Neural progenitor cell (in vitro differentiated cells): ENCODE measurements at regions not wholly inside any gene's neighbourhood (a gene's known extent, or its start where the extent isn't known, plus 50 kb on each side); places are given as distances from the start of the nearest gene placed in this dataset.

Source experiments
- DNase-seq: peaks from one replicate; pipeline ENCODE4 v3.0.0-alpha.2; 2016; ENCODE audit warnings: low spot score
- H2AFZ ChIP-seq: fragments of 200-600 bp; sonication (generic); replicated peaks from 2 replicates; pipeline ENCODE4 v1.6.1; 2016; ENCODE audit warnings: antibody characterized with exemption
- H3F3A ChIP-seq: fragments of 200-600 bp; sonication (generic); 2 replicates; pipeline ENCODE4 v1.6.1; 2016; ENCODE audit warnings: antibody characterized with exemption, low read depth
- H3K27ac ChIP-seq: fragments of 200-600 bp; sonication (generic); 2 replicates; pipeline ENCODE4 v1.5.1; 2016; ENCODE audit warnings: mild to moderate bottlenecking
- H3K27me3 ChIP-seq: fragments of 200-600 bp; sonication (generic); 2 replicates; pipeline ENCODE4 v1.6.1; 2016; ENCODE audit warnings: mild to moderate bottlenecking, moderate library complexity
- H3K36me3 ChIP-seq: fragments of 200-600 bp; sonication (generic); 2 replicates; pipeline ENCODE4 v1.5.1; 2016
- H3K4me1 ChIP-seq: fragments of 200-600 bp; sonication (generic); 2 replicates; pipeline ENCODE4 v1.6.1; 2016; ENCODE audit warnings: mixed run types
- H3K4me2 ChIP-seq: fragments of 200-600 bp; sonication (generic); 2 replicates; pipeline ENCODE4 v1.6.1; 2016
- H3K4me3 ChIP-seq: fragments of 200-600 bp; sonication (generic); 2 replicates; pipeline ENCODE4 v1.5.1; 2016
- H3K79me2 ChIP-seq: fragments of 200-600 bp; sonication (generic); 2 replicates; pipeline ENCODE4 v1.6.1; 2016; ENCODE audit warnings: low read depth
- H3K9ac ChIP-seq: fragments of 200-600 bp; sonication (generic); 2 replicates; pipeline ENCODE4 v1.6.1; 2016
- H3K9me3 ChIP-seq: fragments of 200-600 bp; sonication (generic); 2 replicates; pipeline ENCODE4 v1.5.1; 2016; ENCODE audit warnings: low read depth
- H4K20me1 ChIP-seq: fragments of 200-600 bp; sonication (generic); 2 replicates; pipeline ENCODE4 v1.6.1; 2016; ENCODE audit warnings: low read depth
- H3K27ac Mint-ChIP-seq: 3 replicates; pipeline ENCODE4 v1.8.0; 2021; ENCODE audit warnings: mixed read lengths
- H3K27me3 Mint-ChIP-seq: 2 replicates; pipeline ENCODE4 v1.8.0; 2022; ENCODE audit warnings: low read depth, mild to moderate bottlenecking, inconsistent platforms, moderate library complexity, mixed read lengths; ENCODE audit not compliant: insufficient read depth
- H3K36me3 Mint-ChIP-seq: 3 replicates; pipeline ENCODE4 v1.8.0; 2021; ENCODE audit warnings: mixed read lengths
- H3K4me1 Mint-ChIP-seq: 3 replicates; pipeline ENCODE4 v1.8.0; 2021; ENCODE audit warnings: mixed read lengths
- H3K4me3 Mint-ChIP-seq: 3 replicates; pipeline ENCODE4 v1.8.0; 2021; ENCODE audit warnings: mild to moderate bottlenecking, moderate library complexity, mixed read lengths
- H3K9me3 Mint-ChIP-seq: 3 replicates; pipeline ENCODE4 v1.8.0; 2020; ENCODE audit warnings: mixed read lengths
- EZH2 ChIP-seq: fragments of 200-600 bp; sonication (generic); IDR thresholded peaks from 2 replicates; pipeline ENCODE4 v1.6.1; 2017; ENCODE audit warnings: antibody characterized with exemption, mild to moderate bottlenecking, moderate library complexity
- EZH2phosphoT487 ChIP-seq: fragments of 200-600 bp; sonication (generic); IDR thresholded peaks from 2 replicates; pipeline ENCODE4 v1.6.1; 2017; ENCODE audit warnings: antibody characterized with exemption
- TF ChIP-seq, protein P1 (sequence below): fragments of 200-600 bp; sonication (generic); IDR thresholded peaks from 2 replicates; pipeline ENCODE4 v1.5.1; 2017; ENCODE audit warnings: antibody characterized with exemption, mild to moderate bottlenecking

DNA sequence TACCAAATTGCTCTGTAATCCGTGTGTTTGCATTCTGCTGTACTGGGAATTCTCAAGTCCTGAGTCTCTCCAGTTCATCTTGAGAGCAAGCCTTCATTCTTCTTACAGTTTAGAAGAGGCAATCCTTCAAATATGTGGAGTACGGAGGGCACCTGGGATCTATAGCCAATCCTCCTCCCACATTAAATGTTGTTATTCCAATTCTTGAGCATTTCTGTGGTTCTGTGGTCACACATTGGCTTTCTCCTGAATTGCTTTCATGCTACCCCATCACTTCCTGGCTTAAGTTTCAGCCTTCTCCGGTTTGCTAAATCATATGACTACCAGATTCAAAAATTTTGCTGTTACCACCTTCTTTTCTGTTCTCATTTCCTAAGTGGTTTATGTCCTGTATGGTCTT is 611.1 kb downstream of the PCDH19 start:
- H3K4me3 Mint-ChIP-seq: no peak overlapping the region
- TF ChIP-seq EZH2: no peak
- TF ChIP-seq, protein P1, sequence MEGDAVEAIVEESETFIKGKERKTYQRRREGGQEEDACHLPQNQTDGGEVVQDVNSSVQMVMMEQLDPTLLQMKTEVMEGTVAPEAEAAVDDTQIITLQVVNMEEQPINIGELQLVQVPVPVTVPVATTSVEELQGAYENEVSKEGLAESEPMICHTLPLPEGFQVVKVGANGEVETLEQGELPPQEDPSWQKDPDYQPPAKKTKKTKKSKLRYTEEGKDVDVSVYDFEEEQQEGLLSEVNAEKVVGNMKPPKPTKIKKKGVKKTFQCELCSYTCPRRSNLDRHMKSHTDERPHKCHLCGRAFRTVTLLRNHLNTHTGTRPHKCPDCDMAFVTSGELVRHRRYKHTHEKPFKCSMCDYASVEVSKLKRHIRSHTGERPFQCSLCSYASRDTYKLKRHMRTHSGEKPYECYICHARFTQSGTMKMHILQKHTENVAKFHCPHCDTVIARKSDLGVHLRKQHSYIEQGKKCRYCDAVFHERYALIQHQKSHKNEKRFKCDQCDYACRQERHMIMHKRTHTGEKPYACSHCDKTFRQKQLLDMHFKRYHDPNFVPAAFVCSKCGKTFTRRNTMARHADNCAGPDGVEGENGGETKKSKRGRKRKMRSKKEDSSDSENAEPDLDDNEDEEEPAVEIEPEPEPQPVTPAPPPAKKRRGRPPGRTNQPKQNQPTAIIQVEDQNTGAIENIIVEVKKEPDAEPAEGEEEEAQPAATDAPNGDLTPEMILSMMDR: no peak
- no peak for TF ChIP-seq EZH2phosphoT487
- H2AFZ ChIP-seq: no peak overlapping the region

DNA sequence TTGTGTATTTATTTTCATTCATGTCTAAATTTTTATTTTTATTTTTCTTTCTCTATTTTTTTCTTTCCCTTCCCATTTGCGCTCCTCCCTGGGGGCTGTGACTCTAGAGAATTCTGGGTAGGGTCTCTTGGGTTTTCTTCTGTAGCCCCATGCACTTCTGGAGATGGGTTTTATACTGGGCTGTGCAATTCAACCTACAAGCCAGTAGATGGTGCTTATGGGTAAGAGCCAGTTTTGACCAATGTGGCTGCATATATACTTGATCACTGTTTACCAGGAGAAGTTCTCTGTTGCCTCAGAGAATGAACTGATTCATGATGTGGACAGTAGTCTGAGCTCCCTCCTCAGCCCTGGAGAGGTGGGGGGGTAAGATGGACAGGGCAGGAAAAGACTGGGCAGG is 614.6 kb downstream of the PCDH19 start:
- H3K4me2 ChIP-seq: no peak overlapping the region
- no peak for DNase-seq
- no peaks in the 10 kb centered on the region for H4K20me1 ChIP-seq
- peaks cover 20% of the 10 kb centered on the region for H3K9me3 Mint-ChIP-seq
- H3K27ac ChIP-seq: no peak overlapping the region
- H3K27ac Mint-ChIP-seq: no peak overlapping the region
- H2AFZ ChIP-seq: no peak overlapping the region
- no peak overlapping the region for H3K9ac ChIP-seq
- H3K4me3 ChIP-seq: no peak overlapping the region
- no peaks in the 10 kb centered on the region for H3K36me3 ChIP-seq
- H3K9me3 ChIP-seq: peaks cover 10% of the 10 kb centered on the region
- H3K36me3 Mint-ChIP-seq: no peaks in the 10 kb centered on the region
- no peaks in the 10 kb centered on the region for H3F3A ChIP-seq
- H3K4me1 ChIP-seq: no peaks in the 10 kb centered on the region
- no peaks in the 10 kb centered on the region for H3K79me2 ChIP-seq
- no peaks in the 10 kb centered on the region for H3K27me3 Mint-ChIP-seq
- TF ChIP-seq EZH2phosphoT487: no peak
- TF ChIP-seq, protein P1: peak; percentile 23
- no peak for TF ChIP-seq EZH2
- peak overlapping the region; percentile 43 for H3K4me3 Mint-ChIP-seq
- H3K4me1 Mint-ChIP-seq: no peaks in the 10 kb centered on the region
- no peaks in the 10 kb centered on the region for H3K27me3 ChIP-seq

More for the DNA sequence above, 611.1 kb downstream of the PCDH19 start:
- no peaks in the 10 kb centered on the region for H3K79me2 ChIP-seq
- H3K9ac ChIP-seq: no peak overlapping the region
- H3K4me1 ChIP-seq: no peaks in the 10 kb centered on the region
- Mint-ChIP-seq H3K27me3 (no peaks in the 10 kb centered on the region), H3K27ac (no peak overlapping the region), H3K36me3 (no peaks in the 10 kb centered on the region), H3K9me3 (peaks cover 17% of the 10 kb centered on the region), H3K4me1 (no peaks in the 10 kb centered on the region)
- no peaks in the 10 kb centered on the region for H4K20me1 ChIP-seq
- no peak for DNase-seq
- no peak overlapping the region for H3K4me2 ChIP-seq
- no peaks in the 10 kb centered on the region for H3K27me3 ChIP-seq
- H3K9me3 ChIP-seq: peaks cover 6% of the 10 kb centered on the region
- no peak overlapping the region for H3K27ac ChIP-seq
- no peaks in the 10 kb centered on the region for H3K36me3 ChIP-seq
- no peaks in the 10 kb centered on the region for H3F3A ChIP-seq
- no peak overlapping the region for H3K4me3 ChIP-seq

DNA sequence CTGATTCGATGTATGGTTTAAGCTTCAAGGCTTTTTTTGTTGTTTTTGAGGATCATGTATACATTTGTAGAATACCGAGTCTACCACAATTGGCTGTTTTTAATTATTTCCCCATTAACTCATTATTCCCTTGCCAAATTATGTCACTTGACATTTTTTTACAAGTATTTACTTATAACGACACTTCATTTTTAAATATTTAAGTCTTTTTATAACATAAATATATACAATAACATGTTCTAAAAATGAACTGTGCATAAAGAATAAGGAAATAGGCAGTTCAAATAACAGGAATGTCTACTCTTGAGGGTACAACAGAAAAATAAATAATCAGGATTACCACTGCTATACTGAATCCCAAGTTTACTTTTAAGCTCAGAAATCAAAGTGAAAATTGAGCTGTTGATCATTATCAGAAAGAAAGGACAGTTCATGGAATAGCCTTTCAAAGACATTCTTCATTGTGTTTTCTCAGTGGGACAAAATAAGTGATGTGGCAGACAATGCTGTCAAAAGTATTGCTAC is 627.5 kb downstream of the PCDH19 start:
- Histone ChIP-seq H3K27ac (no peak overlapping the region), H3K4me1 (no peaks in the 10 kb centered on the region), H3K4me2 (no peak overlapping the region), H2AFZ (no peak overlapping the region), H3F3A (no peaks in the 10 kb centered on the region), H3K79me2 (no peaks in the 10 kb centered on the region), H3K9ac (no peak overlapping the region), H4K20me1 (no peaks in the 10 kb centered on the region), H3K9me3 (peaks cover 4% of the 10 kb centered on the region), H3K36me3 (no peaks in the 10 kb centered on the region), H3K27me3 (no peaks in the 10 kb centered on the region), H3K4me3 (no peak overlapping the region)
- Mint-ChIP-seq H3K9me3 (peaks cover 2% of the 10 kb centered on the region), H3K36me3 (no peaks in the 10 kb centered on the region), H3K27ac (no peak overlapping the region), H3K4me1 (no peaks in the 10 kb centered on the region), H3K27me3 (no peaks in the 10 kb centered on the region), H3K4me3 (no peak overlapping the region)
- DNase-seq: no peak
- TF ChIP-seq EZH2: no peak
- TF ChIP-seq, protein P1: no peak
- TF ChIP-seq EZH2phosphoT487: no peak
